ENCODE measurements at regions not wholly inside any gene's neighbourhood (a gene's known extent, or its start where the extent isn't known, plus 50 kb on each side); places are given as distances from the start of the nearest gene placed in this dataset.
"Not testable (repeated sequence)": the region's sequence is repeated elsewhere in the genome, so short reads cannot be mapped to it uniquely, and the experiment has no call there.

DNA sequence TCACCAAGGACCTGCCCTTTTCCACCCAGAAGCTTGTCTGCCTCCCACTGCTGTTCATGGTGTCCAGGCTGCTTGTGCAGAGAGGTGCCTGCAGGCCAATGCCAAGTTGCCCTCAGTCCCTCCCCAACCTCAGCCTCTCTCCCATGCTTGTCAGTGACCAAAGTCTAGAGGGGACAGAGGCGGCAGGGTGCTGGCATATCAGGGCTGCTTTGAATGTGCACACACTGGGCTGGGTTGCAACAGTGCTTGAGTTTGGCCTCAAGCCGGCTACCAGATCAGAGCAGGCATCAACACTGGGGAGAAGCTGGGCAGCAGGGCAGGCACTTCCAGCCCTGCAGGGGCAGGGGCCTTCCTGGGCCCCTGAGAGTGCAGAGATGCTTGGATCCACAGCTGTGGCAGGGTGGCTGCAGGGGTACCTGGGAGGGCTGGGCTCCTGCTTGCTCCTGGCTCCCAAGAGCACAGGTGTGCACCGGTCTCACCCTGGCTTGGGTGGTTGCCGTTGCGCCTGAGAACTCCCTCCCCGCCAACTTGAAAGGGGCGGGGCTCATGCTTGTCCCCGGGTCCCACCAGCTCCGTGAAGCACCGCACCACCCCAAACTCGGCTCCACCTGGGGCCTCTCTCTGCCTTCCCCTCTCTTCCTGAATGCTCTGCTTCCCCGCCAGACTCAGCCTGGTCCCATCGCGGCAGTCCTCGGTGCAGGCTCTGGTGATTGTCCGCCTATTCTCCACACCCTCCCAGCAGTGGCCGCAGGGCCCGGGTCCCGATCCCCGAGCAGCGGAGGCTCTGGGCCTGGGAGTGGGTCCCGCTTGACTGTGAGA, 1681.9 kb upstream of the ADGRL3 start:
- FAIRE-seq, result no peak

DNA sequence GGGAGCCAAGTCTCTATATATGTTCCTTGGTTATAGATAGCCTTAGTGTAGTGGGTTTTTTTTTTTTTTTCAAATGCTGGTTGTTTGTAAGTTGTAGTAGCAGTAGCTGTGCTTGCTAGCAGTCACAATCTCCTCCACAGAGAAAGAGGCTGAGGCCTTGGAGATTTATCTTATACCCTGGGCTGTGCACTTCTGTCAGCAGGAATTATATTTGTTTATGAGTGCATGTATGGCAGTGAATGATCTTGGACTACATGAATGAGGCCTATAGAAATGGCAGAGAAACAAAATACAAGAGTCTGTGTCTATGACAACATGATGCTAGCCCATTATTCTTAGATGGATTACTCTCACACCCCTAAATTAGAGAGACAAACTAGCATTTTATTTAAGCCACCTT, 1674.2 kb upstream of the ADGRL3 start:
- no peak for FAIRE-seq

- FAIRE-seq, result no peak
Observed at GRCh38 chr4:59535541-59535940, 1664.6 kb upstream of the ADGRL3 start.

DNA sequence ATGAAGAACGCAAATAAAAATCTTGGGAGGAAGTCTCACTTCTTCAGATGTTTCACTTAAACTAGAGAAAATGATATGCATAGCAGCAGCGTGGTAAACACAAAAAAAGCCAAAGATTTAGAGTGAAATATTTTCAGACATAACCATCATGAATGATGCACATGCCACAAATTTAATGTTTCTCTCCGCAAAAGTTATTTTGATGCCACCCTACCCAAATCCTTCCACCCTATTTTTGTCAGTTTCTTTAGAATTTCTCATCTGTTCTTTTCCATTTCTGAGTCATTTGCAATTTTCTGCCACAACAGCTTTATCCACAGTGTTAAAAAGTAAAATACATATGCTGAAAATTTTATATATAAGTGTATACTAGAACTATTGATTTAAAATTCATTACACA, 1663.7 kb upstream of the ADGRL3 start:
- FAIRE-seq, result no peak

- FAIRE-seq, result no peak
Observed at GRCh38 chr4:59537246-59537886, 1662.8 kb upstream of the ADGRL3 start.

GRCh38 chr4:59539401-59539800, 1660.7 kb upstream of the ADGRL3 start:
- FAIRE-seq, result no peak

DNA sequence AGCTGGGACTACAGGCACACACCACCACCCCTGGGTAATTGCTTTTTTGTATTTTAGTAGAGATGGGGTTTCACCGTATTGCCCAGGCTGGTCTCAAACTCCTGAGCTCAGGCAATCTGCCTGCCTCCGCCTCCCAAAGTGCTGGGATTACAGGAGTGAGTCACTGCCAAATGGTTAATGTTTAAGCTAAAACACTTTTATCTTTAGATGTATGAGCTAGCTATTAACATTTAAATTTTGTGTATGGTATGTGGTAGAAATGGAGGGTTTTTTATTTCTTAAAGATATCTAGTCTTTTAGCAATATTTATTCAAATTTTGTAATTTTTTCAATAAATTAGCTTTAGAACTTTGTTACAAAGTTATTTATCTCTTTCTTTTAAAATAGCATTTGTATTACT, 1659.8 kb upstream of the ADGRL3 start:
- no peak for FAIRE-seq

DNA sequence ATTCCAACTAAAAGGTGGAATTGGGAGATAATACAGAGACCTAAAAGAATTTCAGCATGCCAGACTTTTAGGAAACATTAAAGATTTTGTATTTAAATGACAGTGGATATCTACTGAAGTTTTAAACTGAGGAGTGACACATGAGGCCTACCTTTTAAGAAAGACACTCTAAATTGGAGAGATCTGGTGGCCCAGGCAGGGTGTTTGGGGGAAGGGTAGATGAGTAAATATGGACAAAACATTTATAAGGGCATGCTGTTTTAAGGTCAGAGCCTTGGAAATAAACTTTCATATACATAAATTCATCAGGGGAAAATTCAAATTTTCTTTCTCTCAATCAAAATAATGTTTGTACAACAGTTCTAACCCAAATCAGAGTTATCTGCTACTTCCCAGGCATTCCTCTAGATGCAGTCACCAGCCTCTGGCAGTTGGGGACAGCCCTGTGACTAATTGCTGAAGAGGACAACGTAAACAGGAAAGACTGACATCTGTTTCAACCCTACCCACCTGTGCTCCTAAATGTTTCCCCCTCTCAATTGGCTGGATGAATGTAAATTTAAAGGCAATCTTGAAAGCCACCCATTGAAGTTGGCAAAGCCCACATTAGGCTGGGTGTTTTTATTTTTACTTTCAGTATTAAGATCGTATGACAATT, 1646.9 kb upstream of the ADGRL3 start:
- no peak for FAIRE-seq

- no peak for FAIRE-seq
Observed at GRCh38 chr4:59553721-59554091, 1646.4 kb upstream of the ADGRL3 start.

DNA sequence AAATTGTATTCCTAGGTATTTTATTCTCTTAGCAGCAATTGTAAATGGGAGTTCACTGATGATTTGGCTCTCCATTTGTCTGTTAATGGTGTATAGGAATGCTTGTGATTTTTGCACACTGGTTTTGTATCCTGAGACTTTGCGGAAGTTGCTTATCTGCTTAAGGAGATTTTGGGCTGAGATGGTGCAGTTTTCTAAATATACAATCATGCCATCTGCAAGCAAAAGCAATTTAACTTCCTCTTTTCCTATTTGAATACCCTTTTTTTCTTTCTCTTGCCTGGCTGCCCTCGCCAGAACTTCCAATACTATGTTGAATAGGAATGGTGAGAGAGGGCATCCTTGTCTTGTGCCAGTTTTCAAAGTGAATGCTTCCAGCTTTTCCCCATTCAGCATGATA, 1643.9 kb upstream of the ADGRL3 start:
- FAIRE-seq, result not testable (repeated sequence)

DNA sequence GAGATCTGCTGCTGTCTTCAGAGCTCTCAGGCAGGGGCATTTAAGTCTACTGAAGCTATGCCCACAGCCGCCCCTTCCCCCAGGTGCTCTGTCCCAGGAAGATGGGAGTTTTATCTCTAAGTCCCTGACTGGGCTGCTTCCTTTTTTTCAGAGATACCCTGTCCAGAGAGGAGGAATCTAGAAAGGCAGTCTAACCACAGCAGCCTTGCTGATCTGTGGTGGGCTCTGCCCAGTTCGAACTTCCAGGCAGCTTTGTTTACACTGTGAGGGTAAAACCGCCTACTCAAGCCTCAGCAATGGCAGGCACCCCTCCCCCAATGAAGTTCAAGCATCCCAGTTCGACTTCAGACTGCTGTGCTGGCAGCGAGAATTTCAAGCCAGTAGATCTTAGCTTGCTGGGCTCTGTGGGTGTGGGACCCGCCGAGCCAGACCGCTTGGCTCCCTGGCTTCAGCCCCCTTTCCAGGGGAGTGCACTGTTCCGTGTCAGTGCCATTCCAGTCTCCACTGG, 1639.9 kb upstream of the ADGRL3 start:
- FAIRE-seq, result not testable (repeated sequence)

DNA sequence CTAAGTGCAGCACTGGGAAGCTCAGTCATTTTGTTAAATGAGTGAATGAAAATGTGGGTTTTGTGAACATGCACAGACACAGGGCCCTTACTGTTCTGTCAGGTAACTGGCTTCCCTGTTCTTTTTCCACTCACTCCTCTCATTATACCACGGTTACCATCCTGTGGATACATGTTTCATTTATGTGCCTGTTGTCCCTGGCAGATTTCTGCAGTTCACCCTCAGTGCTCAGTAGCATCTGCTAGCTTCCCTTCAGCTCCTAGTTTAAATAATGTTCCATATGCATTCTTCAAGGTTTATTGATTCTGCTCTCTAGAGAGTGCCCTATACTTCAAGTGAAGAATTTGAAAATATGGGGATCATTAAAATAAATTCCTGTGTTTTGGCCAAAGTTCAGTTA, 1634.3 kb upstream of the ADGRL3 start:
- FAIRE-seq, result no peak

- FAIRE-seq, result no peak
Observed at GRCh38 chr4:59570860-59571476, 1629.2 kb upstream of the ADGRL3 start.

GRCh38 chr4:59571805-59572430, 1628.2 kb upstream of the ADGRL3 start:
- no peak for FAIRE-seq

DNA sequence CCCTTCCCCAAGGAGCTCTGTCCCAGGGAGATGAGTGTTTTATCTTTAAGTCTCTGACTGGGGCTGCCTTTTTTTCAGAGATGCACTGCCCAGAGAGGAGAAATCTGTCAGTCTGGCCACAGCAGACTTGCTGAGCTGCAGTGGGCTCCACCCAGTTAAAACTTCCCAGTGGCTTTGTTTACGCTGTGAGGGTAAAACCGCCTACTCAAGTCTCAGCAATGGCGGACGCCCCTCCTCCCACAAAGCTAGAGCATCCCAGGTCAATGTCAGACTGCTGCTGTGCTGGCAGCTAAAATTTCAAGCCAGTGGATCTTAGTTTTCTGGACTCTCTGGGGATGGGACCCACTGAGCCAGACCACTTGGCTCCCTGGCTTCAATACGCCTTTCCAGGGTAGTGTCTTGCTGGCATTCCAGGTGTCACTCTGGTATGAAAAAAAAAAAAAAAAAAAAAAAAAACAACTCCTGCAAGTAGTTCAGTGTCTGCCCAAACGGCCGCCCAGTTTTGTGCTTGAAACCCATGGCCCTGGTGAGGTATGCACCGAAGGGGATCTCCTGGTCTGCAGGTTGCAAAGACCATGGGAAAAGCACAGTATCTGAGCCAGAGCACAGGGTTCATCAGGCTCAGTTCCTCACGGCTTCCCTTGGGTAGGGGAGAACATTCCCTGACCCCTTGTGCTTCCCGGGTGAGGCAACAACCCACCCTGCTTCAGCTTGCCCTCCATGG, 1616.1 kb upstream of the ADGRL3 start:
- no peak for FAIRE-seq

GRCh38 chr4:59597536-59598329, 1602.4 kb upstream of the ADGRL3 start:
- FAIRE-seq, result no peak

GRCh38 chr4:59598330-59598618, 1601.9 kb upstream of the ADGRL3 start:
- no peak for FAIRE-seq

GRCh38 chr4:59608466-59608865, 1591.7 kb upstream of the ADGRL3 start:
- no peak for FAIRE-seq

DNA sequence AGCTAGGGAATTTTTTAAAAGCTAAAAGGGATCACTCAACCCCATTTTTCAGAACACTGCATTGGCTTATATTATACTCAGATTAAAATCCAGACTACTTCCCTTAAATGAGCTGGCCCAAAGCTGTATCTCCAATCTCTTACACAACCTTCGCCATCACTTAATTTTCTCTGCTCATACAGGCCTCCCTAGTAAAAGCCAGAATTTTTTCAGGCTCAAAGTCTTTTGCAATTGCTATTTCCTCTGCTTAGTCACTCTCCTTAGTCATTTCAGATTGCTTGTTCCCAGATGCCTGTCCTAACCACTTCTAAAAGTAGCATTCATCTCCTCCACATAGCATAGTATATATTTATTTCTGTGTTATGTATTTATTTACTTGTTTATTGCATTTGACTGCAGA, 1587.9 kb upstream of the ADGRL3 start:
- FAIRE-seq, result no peak

DNA sequence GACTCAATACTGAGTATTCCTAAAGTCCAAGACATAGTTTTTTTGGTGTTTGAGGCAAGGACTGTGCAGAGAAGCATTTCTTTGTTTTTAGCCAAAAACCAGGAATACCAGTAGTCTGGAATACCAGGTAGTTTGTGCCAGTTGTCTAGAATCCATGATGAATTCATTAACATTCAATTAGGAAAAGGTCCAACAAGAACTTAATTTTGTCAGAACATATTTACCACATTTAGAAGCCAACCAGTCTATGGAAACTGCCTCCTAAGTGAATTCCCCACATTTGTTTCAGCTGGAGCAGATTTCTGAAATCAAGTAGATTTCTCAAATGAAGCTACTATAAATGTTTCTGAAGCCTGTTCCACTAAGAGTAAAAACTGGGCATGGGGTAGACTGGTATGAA, 1584.8 kb upstream of the ADGRL3 start:
- no peak for FAIRE-seq

DNA sequence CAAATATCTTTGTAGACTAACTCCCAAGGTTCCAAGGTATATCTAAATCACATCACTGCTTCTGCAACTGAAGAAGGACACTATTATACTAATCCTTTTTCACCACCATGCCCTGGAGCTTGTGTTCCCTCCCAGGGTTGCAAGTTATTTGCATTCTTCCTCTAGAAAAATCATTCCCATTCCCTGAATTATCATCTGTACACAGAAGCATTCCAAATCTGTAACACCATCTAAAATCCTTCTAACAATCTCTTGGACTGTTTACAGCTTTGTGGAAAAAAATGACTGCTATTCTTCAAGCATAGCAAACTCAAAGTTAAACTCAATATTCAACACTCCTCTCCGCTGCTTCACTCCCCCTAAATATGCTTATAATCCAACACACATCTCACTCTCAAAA, 1570.8 kb upstream of the ADGRL3 start:
- FAIRE-seq, result no peak

DNA sequence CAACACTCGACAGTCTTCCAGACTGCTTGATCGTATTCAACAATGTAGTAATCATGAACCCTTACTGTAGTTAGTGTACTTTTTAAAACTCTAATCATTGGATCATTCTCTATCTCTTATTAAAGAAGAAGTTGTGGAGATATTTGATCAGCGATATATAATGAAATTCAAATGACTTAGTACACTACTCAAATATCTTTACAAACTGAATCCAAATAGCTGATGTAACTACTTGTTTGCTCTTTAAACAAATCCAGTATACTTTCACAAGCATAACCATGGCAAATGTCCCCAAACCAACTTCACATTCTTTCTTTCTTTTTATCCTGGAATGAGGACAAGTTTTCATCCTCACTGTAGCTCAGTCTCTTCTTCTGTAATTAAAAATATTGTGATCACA, 1569.9 kb upstream of the ADGRL3 start:
- no peak for FAIRE-seq
